ENCODE measurements at regions not wholly inside any gene's neighbourhood (a gene's known extent, or its start where the extent isn't known, plus 50 kb on each side); places are given as distances from the start of the nearest gene placed in this dataset.

GRCh38 chr21:32173121-32173724 lies 105.6 kb downstream of the MIS18A start (continued):
- TF ChIP-seq REST (IDR thresholded peaks at IDR 0.05; ENCODE audit: low read depth, low read length) = no peak
- no peak for TF ChIP-seq SREBF1 (IDR thresholded peaks at IDR 0.05; ENCODE audit: low read length)
- no peak for TF ChIP-seq HDGF (IDR thresholded peaks at IDR 0.05)
- no peak for TF ChIP-seq HSF1 (IDR thresholded peaks at IDR 0.05; ENCODE audit: low read depth, low read length)
- TF ChIP-seq, protein P1, sequence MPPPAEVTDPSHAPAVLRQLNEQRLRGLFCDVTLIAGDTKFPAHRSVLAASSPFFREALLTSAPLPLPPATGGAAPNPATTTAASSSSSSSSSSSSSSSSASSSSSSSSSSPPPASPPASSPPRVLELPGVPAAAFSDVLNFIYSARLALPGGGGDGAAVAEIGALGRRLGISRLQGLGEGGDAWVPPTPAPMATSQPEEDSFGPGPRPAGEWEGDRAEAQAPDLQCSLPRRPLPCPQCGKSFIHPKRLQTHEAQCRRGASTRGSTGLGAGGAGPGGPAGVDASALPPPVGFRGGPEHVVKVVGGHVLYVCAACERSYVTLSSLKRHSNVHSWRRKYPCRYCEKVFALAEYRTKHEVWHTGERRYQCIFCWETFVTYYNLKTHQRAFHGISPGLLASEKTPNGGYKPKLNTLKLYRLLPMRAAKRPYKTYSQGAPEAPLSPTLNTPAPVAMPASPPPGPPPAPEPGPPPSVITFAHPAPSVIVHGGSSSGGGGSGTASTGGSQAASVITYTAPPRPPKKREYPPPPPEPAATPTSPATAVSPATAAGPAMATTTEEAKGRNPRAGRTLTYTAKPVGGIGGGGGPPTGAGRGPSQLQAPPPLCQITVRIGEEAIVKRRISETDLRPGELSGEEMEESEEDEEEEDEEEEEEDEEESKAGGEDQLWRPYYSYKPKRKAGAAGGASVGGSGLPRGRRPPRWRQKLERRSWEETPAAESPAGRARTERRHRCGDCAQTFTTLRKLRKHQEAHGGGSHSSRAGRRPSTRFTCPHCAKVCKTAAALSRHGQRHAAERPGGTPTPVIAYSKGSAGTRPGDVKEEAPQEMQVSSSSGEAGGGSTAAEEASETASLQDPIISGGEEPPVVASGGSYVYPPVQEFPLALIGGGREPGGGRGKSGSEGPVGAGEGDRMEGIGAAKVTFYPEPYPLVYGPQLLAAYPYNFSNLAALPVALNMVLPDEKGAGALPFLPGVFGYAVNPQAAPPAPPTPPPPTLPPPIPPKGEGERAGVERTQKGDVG (CRISPR knock-in tag; IDR thresholded peaks at IDR 0.05) = no peak
- TF ChIP-seq RCOR1 (conservative IDR thresholded peaks at IDR 0.05; ENCODE audit: low read depth, low read length) = no peak
